GM21576 (cell line): ENCODE measurements at regions not wholly inside any gene's neighbourhood (a gene's known extent, or its start where the extent isn't known, plus 50 kb on each side); places are given as distances from the start of the nearest gene placed in this dataset.
"Not testable (repeated sequence)": the region's sequence is repeated elsewhere in the genome, so short reads cannot be mapped to it uniquely, and the experiment has no call there.

Source experiments
- ATAC-seq: cut with Tn5 transposase; IDR thresholded peaks from one replicate; pipeline ENCODE4 v1.9.1; 2021; ENCODE audit warnings: mild to moderate bottlenecking, moderate library complexity; ENCODE audit not compliant: unreplicated experiment

GRCh38 chr2:129490641-129491040 is 488.8 kb upstream of the RAB6C start:
- no peak for ATAC-seq

DNA sequence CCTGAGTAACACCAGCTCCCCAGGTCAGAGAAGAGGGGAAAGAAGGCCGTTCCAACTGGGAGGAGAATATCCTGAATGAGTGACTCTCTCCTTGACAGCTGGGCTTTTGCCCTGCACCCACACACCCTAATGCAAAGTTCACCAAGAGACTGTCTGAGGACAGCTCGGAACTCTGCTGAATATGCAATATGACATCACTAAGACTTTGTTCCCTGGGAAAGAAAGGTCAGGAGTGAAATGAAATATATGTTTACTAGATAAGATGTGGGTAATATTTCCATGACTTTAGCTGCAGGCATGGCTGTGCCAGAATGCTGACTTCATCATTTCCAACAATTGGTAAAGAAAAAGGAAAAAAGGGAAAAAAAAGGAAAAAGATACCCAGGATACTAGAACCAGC is 488.2 kb upstream of the RAB6C start:
- ATAC-seq, result no peak

DNA sequence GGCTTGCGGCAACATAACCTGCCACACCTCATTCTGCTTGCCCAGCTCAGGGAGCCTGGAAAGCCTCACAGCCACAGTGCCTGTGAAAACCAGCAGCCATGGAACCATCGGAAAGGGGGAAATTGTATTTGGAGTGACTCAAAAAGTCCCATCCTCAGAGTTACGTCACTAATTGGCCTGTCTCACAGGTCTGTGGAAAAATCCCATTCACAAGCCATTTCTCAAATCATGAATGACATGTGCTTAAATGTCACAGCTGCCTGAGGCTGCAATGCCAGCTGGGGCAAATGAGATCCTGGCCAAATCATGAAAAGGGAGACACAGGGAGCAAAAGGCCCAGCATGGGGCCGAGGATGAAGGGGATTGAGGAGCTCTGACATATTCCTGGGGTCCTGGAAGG is 486.9 kb upstream of the RAB6C start:
- no peak for ATAC-seq

- no peak for ATAC-seq
Observed at GRCh38 chr2:129499747-129500146, 479.7 kb upstream of the RAB6C start.

GRCh38 chr2:129502781-129503180 is 476.7 kb upstream of the RAB6C start:
- ATAC-seq, result no peak

GRCh38 chr2:129504646-129505045 is 474.8 kb upstream of the RAB6C start:
- no peak for ATAC-seq

- ATAC-seq, result no peak
Observed at GRCh38 chr2:129518937-129519336, 460.5 kb upstream of the RAB6C start.

- ATAC-seq, result not testable (repeated sequence)
Observed at GRCh38 chr2:129532158-129532557, 447.3 kb upstream of the RAB6C start.

- ATAC-seq, result no peak
Observed at GRCh38 chr2:129548880-129549279, 430.6 kb upstream of the RAB6C start.

GRCh38 chr2:129550536-129550935 is 428.9 kb upstream of the RAB6C start:
- no peak for ATAC-seq

- no peak for ATAC-seq
Observed at GRCh38 chr2:129554373-129554772, 425.1 kb upstream of the RAB6C start.

DNA sequence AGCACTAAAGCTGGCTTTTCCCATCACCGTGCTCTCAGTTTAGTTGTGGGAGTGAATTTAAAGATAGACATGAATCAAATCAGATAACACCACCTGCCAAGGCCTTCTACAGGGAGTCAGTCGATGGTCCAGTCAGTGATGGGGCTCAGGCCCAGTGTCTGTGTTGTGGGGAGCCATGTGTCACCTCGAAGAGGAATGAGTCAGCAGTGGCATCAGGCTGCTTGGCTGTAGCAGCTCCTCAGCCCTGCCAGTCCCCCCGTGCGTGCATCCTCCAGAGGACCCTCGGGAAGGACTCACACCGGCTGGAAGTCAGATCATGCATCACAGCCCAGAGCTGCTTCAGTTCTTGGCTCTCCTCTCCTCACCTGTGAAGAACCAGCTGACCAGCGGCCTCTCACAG is 420.4 kb upstream of the RAB6C start:
- no peak for ATAC-seq

- ATAC-seq, result no peak
Observed at GRCh38 chr2:129565551-129566109, 413.8 kb upstream of the RAB6C start.

- ATAC-seq, result not testable (repeated sequence)
Observed at GRCh38 chr2:129570812-129571211, 408.7 kb upstream of the RAB6C start.

DNA sequence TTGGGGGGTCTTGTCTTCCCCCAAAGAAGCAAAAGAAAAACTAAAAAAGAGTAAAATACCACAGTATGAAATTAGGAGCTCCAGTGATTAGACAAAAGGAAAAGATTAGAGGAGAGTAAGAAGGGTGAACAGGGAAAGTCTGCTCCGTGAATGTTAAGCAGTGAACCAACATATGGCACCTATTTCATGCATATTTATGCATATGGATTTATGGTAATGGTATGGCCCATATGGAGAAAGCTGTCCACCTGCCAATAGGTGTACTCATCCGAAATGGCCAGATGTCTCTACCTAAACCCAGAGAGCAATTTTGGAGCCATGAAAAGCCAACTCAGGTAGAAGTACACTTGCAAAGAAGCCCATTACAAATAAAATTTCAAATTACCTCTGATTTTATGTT is 404.0 kb upstream of the RAB6C start:
- no peak for ATAC-seq

GRCh38 chr2:129575880-129576279 is 403.6 kb upstream of the RAB6C start:
- ATAC-seq, result no peak

GRCh38 chr2:129580001-129580400 is 399.5 kb upstream of the RAB6C start:
- no peak for ATAC-seq

GRCh38 chr2:129585760-129586159 is 393.7 kb upstream of the RAB6C start:
- no peak for ATAC-seq

GRCh38 chr2:129587426-129588064 is 391.9 kb upstream of the RAB6C start:
- ATAC-seq, result no peak

GRCh38 chr2:129604560-129604959 is 374.9 kb upstream of the RAB6C start:
- ATAC-seq, result no peak

- no peak for ATAC-seq
Observed at GRCh38 chr2:129605646-129606045, 373.8 kb upstream of the RAB6C start.

DNA sequence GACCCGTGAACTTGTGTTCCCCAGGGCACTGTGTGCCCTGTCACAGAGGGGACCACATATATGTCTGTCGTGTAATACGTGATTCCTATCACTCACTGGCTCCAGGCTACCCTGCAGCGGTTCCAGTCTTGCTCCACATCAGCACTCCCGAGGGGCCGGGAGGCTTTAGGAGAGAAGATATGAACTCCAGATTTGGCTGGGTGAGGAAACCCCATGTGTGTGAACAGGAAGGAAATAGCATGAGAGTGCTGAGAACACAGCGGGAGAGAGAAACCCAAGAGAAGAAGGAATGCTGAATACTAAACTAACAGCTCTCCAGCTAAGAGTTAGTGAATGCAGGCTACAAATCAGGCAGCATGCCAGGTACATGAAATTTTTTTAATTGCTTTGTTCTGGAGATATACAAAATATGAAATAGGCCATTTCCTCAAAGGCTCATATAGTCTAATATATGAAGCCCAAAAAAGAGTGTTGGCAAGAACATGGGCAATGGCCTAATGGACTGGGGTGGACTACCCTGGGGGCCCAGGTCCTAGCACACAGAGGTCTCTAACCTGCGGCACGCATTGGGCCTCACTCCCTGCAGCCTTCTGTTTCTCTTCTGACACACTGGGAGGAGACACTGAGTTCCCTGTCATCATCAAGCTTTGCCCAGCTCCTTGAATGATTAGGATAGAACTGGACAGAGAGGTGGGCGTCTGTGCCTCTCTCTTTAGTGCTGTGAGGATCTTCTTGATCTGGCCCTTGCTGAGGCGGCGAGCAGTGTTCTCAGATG is 372.8 kb upstream of the RAB6C start:
- ATAC-seq, result no peak
